ENCODE measurements at regions not wholly inside any gene's neighbourhood (a gene's known extent, or its start where the extent isn't known, plus 50 kb on each side); places are given as distances from the start of the nearest gene placed in this dataset.
A peak's percentile ranks its signal among the peaks of the same experiment; 100 is the strongest.

DNA sequence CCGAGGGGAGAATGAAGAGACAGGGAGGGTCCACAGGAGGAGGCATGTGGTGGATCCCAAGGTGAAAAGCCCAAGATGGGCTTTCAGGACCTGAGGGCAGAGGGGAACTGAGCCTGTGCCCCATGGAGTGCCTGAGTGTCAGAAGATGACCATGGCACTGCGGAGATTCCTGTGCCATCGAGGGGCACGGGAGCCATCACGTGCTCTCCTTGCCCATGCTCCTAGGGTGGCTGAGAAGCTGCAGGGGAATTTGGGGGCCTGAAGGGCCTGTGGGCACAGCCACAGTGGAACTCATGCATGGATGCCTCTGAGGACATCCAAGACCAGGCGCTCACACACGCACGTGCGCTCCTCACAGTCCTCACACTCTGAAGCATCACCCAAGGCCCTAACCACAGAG is 56.1 kb upstream of the GLI2 start:
- Histone ChIP-seq H3K9me3 (no peaks in the 10 kb centered on the region), H3K4me1 (peaks cover 0 to 21% (median 0%) of the 10 kb centered on the region in 4 donors), H3K27me3 (peaks cover 0 to 31% of the 10 kb centered on the region in 2 donors), H3K36me3 (no peaks in the 10 kb centered on the region), H3K27ac (no peak overlapping the region), H3K4me3 (no peak overlapping the region)
- DNase-seq (ENCODE audit: low spot score in 2 of 2): no peak
- TF ChIP-seq POLR2A (IDR thresholded peaks at IDR 0.05) (no peak), EP300 (IDR thresholded peaks at IDR 0.05) (no peak)
- TF ChIP-seq, protein P1, sequence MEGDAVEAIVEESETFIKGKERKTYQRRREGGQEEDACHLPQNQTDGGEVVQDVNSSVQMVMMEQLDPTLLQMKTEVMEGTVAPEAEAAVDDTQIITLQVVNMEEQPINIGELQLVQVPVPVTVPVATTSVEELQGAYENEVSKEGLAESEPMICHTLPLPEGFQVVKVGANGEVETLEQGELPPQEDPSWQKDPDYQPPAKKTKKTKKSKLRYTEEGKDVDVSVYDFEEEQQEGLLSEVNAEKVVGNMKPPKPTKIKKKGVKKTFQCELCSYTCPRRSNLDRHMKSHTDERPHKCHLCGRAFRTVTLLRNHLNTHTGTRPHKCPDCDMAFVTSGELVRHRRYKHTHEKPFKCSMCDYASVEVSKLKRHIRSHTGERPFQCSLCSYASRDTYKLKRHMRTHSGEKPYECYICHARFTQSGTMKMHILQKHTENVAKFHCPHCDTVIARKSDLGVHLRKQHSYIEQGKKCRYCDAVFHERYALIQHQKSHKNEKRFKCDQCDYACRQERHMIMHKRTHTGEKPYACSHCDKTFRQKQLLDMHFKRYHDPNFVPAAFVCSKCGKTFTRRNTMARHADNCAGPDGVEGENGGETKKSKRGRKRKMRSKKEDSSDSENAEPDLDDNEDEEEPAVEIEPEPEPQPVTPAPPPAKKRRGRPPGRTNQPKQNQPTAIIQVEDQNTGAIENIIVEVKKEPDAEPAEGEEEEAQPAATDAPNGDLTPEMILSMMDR (IDR thresholded peaks at IDR 0.05): no peak
- 90 to 95% methylated on average over 9 of the region's 9 CpGs for WGBS, 2 donors

DNA sequence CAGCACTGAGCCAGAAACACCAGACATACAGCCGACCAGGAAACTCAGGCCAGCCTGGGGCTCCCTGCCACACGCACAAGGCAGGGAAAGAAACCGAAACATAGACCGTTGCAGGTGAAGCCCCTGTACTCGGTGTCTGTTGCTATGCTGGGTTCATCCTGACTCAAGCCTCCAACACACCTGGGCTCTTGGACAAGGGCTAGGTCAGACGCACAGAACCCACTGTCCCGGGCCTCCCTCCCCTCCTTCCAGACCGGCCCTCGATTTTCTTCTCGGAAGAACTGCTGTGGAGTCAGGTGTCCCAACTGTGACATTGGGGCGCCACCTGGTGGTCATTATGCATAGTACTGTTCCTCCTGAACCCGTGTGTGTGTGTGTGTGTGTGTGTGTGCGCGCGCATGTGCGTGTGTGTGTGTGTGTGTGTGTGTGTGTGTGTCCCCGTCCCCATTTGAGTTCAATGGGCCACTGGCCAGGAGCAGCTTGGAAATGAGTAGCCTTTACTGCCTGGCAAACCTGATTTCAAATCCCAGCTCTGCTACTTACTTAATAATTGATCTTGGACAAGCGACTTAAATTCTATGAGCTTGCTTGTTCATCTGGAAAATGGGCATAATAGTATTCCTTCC is 55.4 kb upstream of the GLI2 start:
- H3K27ac ChIP-seq: no peak overlapping the region
- no peak overlapping the region for H3K4me3 ChIP-seq
- 22 to 38% methylated on average over 6 to 13 of the region's 18 CpGs for WGBS, 2 donors
- no peaks in the 10 kb centered on the region for H3K36me3 ChIP-seq
- no peak for TF ChIP-seq POLR2A (IDR thresholded peaks at IDR 0.05)
- TF ChIP-seq, protein P1 (IDR thresholded peaks at IDR 0.05): peak; percentile 53 to 91 (median 71)
- DNase-seq (ENCODE audit: low spot score in 2 of 2): peak; percentile 79 to 88
- no peaks in the 10 kb centered on the region for H3K9me3 ChIP-seq
- peaks cover 0 to 21% (median 0%) of the 10 kb centered on the region in 4 donors for H3K4me1 ChIP-seq
- peaks cover 0 to 30% of the 10 kb centered on the region in 2 donors for H3K27me3 ChIP-seq

DNA sequence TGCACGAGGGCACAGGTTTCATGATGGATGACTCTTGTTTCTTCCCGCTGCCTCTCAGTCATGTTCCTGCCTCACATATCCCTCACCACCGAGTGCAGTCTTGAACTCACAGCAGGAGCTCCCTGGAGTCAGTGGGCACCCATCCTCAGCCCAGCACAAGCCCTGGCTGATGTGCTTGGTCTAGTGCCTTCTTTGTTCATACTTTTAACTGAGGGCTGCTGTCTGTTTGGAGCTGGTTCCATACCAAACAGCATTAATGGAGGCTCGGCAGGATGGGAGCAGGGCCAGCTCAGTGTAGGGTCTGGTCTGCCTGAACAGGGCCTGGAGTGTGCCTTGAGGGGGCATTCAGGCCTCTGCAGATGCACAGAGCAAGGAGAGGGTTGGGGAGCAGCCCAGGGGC is 54.5 kb upstream of the GLI2 start:
- Histone ChIP-seq H3K4me1 (peaks cover 0 to 21% (median 0%) of the 10 kb centered on the region in 4 donors), H3K27ac (no peak overlapping the region), H3K9me3 (no peaks in the 10 kb centered on the region), H3K36me3 (no peaks in the 10 kb centered on the region), H3K4me3 (no peak overlapping the region), H3K27me3 (peaks cover 0 to 24% of the 10 kb centered on the region in 2 donors)
- no peak for DNase-seq (ENCODE audit: low spot score in 2 of 2)
- WGBS, 2 donors: 56 to 60% methylated on average over 4 of the region's 4 CpGs
- TF ChIP-seq, protein P1 (IDR thresholded peaks at IDR 0.05): no peak
- TF ChIP-seq EP300 (IDR thresholded peaks at IDR 0.05): no peak
- no peak for TF ChIP-seq POLR2A (IDR thresholded peaks at IDR 0.05)

DNA sequence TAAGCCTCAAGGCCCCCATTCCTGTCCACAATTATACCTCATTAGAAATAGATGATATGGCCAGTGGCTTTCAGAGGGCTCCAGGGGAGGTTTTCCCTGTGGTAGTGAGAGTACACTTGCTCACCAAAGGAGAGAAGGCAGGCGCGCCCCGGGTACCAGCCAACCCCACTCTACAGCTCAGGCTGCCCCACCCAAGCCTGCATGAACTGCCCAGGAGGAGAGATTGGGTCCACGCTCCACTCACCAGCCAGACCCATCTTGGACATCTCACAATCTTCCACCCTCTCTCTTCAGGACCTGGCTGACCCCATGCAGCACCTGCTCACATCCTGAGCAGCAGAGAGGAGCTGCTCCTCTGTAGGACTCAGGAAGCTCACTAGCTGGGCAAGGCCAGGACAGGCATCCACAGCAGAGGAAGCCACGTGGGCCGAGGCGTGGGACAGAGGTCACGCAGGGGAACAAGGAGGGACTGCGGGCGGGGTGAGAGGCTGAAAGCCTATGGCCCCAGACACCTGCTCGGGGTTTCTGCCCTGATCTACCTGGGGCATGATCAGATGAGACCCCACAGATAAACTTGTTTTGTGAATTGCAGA is 53.9 kb upstream of the GLI2 start:
- H3K4me1 ChIP-seq: peaks cover 0 to 21% (median 0%) of the 10 kb centered on the region in 4 donors
- WGBS, 2 donors: 91 to 94% methylated on average over 11 of the region's 11 CpGs
- peaks cover 0 to 24% of the 10 kb centered on the region in 2 donors for H3K27me3 ChIP-seq
- H3K27ac ChIP-seq: no peak overlapping the region
- no peak for DNase-seq (ENCODE audit: low spot score in 2 of 2)
- no peaks in the 10 kb centered on the region for H3K36me3 ChIP-seq
- peaks cover 0 to under 1% (median 0%) of the 10 kb centered on the region in 4 donors for H3K9me3 ChIP-seq
- TF ChIP-seq EP300 (IDR thresholded peaks at IDR 0.05) (no peak), POLR2A (IDR thresholded peaks at IDR 0.05) (no peak)
- TF ChIP-seq, protein P1 (IDR thresholded peaks at IDR 0.05): no peak
- no peak overlapping the region for H3K4me3 ChIP-seq

DNA sequence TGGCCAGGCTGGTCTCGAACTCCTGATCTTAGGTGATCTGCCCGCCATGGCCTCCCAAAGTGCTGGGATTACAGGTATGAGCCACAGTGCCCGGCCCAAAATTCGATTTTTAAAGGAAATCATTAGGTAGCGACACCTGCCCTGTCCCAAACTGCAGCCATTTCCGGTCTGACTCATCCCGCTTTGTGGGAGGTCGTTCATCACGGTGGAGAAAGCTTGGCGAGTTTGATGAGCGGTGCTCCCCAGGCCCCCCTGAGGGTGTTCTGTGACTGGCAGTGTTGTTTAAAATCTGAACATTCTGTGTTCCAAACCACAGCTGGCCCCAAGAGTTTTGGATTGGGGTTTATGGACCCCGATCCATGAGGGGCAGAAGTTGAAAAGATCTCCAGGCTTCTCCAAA is 53.0 kb upstream of the GLI2 start:
- Histone ChIP-seq H3K4me3 (no peak overlapping the region), H3K9me3 (peaks cover 0 to 6% (median 0%) of the 10 kb centered on the region in 4 donors), H3K27ac (no peak overlapping the region), H3K4me1 (peaks cover 0 to 21% (median 0%) of the 10 kb centered on the region in 4 donors), H3K27me3 (peaks cover 0 to 24% of the 10 kb centered on the region in 2 donors), H3K36me3 (no peaks in the 10 kb centered on the region)
- no peak for DNase-seq (ENCODE audit: low spot score in 2 of 2)
- WGBS, 2 donors: 66 to 79% methylated on average over 12 of the region's 12 CpGs
- no peak for TF ChIP-seq EP300 (IDR thresholded peaks at IDR 0.05)
- TF ChIP-seq, protein P1 (IDR thresholded peaks at IDR 0.05): no peak
- TF ChIP-seq POLR2A (IDR thresholded peaks at IDR 0.05): no peak
